Panc1 (cell line): ENCODE measurements at regions not wholly inside any gene's neighbourhood (a gene's known extent, or its start where the extent isn't known, plus 50 kb on each side); places are given as distances from the start of the nearest gene placed in this dataset.

ENCODE experiments used
- ATAC-seq: fragments of 200-7000 bp; cut with Tn5 transposase; 2 replicates; pipeline ENCODE4 v1.9.1; 2020; ENCODE audit warnings: mild to moderate bottlenecking, moderate library complexity
- BruUV-seq: library from RNA; stranded (reverse); fragments of 400-500 nt; replicated peaks from 2 replicates; lab custom pipeline; 2021; lab: Mats Ljungman, UMichigan
- CTCF ChIA-PET: fragments of 300-600 bp; sonication (Branson Sonifier 250); formaldehyde crosslinking; loops from one replicate; lab custom pipeline; 2022; ENCODE audit warnings: antibody characterized with exemption; lab: Charles Lee
- POLR2A ChIA-PET: fragments of 300-600 bp; sonication (Branson Sonifier 250); formaldehyde crosslinking; loops from one replicate; lab custom pipeline; 2022; ENCODE audit warnings: antibody characterized with exemption; lab: Charles Lee
- DNase-seq: peaks from one replicate; pipeline ENCODE4 v3.0.0-alpha.2; 2010; ENCODE audit warnings: low read depth, low spot score
- H3K27ac ChIP-seq: 2 replicates; pipeline ENCODE4 v1.5.1; 2011; ENCODE audit warnings: mild to moderate bottlenecking, low read length, inconsistent platforms
- H3K27me3 ChIP-seq: fragments of 200-500 bp; sonication (Bioruptor generic); 2 replicates; pipeline ENCODE4 v1.6.0; 2014; ENCODE audit warnings: low read length, inconsistent platforms; ENCODE audit not compliant: control insufficient read depth, insufficient read depth
- H3K36me3 ChIP-seq: fragments of 200-500 bp; sonication (Bioruptor generic); 2 replicates; pipeline ENCODE4 v1.5.1; 2014; ENCODE audit warnings: inconsistent platforms, mild to moderate bottlenecking, low read length, moderate library complexity; ENCODE audit not compliant: control insufficient read depth, insufficient read depth
- H3K4me1 ChIP-seq: 2 replicates; pipeline ENCODE4 v1.5.1; 2011; ENCODE audit warnings: inconsistent platforms, mild to moderate bottlenecking, low read length, moderate library complexity; ENCODE audit not compliant: control insufficient read depth, insufficient read depth
- H3K4me3 ChIP-seq, 2 experiments: 2 replicates each; pipeline ENCODE4 v1.5.1; 2011 to 2012; ENCODE audit warnings: low read depth in 2 of 2, low read length in 2 of 2, mild to moderate bottlenecking in 2 of 2, inconsistent platforms in 1 of 2, moderate library complexity in 1 of 2
- H3K9me3 ChIP-seq: fragments of 200-500 bp; sonication (Bioruptor generic); 2 replicates; pipeline ENCODE4 v1.5.1; 2014; ENCODE audit warnings: low read depth, mild to moderate bottlenecking, inconsistent platforms, low read length, moderate library complexity; ENCODE audit not compliant: control insufficient read depth, insufficient read depth
- POLR2AphosphoS5 ChIP-seq: IDR thresholded peaks from 2 replicates; pipeline ENCODE4 v1.6.1; 2012; ENCODE audit warnings: mild to moderate bottlenecking, low read depth, low read length, moderate library complexity
- SIN3A ChIP-seq: IDR thresholded peaks from 2 replicates; pipeline ENCODE4 v1.6.1; 2012; ENCODE audit warnings: low read depth, mild to moderate bottlenecking, low read length, moderate library complexity, borderline replicate concordance; ENCODE audit not compliant: insufficient read depth
- TCF7L2 ChIP-seq: IDR thresholded peaks from 2 replicates; pipeline ENCODE4 v1.6.1; 2011; ENCODE audit warnings: mild to moderate bottlenecking, low read depth, low read length, inconsistent platforms
- in situ Hi-C: cut with HindIII; loops from 2 replicates; pipeline ENCODE4 v1.10.0; 2016; ENCODE audit warnings: low sequenced_read_pairs, low pct_unique_long_range_greater_than_20kb
- intact Hi-C: fragments of 100-400 bp; cut with micrococcal nuclease; formaldehyde crosslinking; loops from one replicate; pipeline ENCODE4 v1.10.0; 2022; ENCODE audit not compliant: unreplicated experiment
- TF ChIP-seq, protein P1 (sequence below), 2 experiments: IDR thresholded peaks; 2 replicates each; pipeline ENCODE4 v1.6.1; 2011 to 2012; ENCODE audit warnings: low read depth in 2 of 2, control low read depth in 1 of 2, low read length in 1 of 2, mild to moderate bottlenecking in 1 of 2, moderate library complexity in 1 of 2; ENCODE audit not compliant: insufficient read depth in 1 of 2
- TF ChIP-seq, protein P2 (sequence below): fragments of 450-650 bp; IDR thresholded peaks from 2 replicates; pipeline ENCODE4 v1.5.1; 2017; ENCODE audit warnings: mild to moderate bottlenecking

DNA sequence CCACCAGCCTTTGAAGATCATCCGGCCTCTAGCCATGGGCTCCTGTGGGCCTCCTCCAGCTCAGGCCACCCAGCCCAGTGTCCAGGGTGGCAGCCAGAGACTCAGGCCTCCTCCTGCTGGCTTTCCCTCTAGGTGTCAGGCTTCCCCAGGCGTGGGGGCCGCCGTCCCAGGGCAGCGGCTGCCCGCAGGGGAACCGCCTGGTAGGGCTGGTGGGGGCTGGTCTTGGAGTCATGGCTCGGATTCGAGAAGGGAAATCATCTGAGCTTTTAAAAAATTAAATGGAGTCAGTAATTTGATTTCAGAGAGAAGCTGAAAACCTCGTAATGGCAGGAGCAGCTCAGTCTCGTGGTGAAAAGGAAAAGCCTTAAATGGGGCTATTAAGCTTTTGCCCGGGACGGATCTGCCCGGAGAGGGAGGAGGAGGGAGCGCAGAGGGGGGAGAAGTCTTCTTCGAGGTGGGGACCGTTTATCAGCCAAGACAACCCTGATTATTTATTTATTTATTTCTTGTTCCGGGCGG, 66.4 kb upstream of the TARDBP start:
- no peak overlapping the region for H3K27ac ChIP-seq
- in situ Hi-C loops (no loop called here), intact Hi-C loops (no loop called here)
- CTCF ChIA-PET = no interaction called here
- ATAC-seq (no peak), DNase-seq (no peak)
- H3K4me1 ChIP-seq = peaks cover 4% of the 10 kb centered on the region; the same call in 1 of the 2 replicates
- TF ChIP-seq SIN3A (no peak), TCF7L2 (no peak), POLR2AphosphoS5 (no peak)
- TF ChIP-seq, protein P1, sequence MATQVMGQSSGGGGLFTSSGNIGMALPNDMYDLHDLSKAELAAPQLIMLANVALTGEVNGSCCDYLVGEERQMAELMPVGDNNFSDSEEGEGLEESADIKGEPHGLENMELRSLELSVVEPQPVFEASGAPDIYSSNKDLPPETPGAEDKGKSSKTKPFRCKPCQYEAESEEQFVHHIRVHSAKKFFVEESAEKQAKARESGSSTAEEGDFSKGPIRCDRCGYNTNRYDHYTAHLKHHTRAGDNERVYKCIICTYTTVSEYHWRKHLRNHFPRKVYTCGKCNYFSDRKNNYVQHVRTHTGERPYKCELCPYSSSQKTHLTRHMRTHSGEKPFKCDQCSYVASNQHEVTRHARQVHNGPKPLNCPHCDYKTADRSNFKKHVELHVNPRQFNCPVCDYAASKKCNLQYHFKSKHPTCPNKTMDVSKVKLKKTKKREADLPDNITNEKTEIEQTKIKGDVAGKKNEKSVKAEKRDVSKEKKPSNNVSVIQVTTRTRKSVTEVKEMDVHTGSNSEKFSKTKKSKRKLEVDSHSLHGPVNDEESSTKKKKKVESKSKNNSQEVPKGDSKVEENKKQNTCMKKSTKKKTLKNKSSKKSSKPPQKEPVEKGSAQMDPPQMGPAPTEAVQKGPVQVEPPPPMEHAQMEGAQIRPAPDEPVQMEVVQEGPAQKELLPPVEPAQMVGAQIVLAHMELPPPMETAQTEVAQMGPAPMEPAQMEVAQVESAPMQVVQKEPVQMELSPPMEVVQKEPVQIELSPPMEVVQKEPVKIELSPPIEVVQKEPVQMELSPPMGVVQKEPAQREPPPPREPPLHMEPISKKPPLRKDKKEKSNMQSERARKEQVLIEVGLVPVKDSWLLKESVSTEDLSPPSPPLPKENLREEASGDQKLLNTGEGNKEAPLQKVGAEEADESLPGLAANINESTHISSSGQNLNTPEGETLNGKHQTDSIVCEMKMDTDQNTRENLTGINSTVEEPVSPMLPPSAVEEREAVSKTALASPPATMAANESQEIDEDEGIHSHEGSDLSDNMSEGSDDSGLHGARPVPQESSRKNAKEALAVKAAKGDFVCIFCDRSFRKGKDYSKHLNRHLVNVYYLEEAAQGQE (IDR thresholded peaks at IDR 0.05; ENCODE audit: insufficient read depth in 1 of 2, low read depth in 2 of 2, low read length in 1 of 2) = no peak
- TF ChIP-seq, protein P2, sequence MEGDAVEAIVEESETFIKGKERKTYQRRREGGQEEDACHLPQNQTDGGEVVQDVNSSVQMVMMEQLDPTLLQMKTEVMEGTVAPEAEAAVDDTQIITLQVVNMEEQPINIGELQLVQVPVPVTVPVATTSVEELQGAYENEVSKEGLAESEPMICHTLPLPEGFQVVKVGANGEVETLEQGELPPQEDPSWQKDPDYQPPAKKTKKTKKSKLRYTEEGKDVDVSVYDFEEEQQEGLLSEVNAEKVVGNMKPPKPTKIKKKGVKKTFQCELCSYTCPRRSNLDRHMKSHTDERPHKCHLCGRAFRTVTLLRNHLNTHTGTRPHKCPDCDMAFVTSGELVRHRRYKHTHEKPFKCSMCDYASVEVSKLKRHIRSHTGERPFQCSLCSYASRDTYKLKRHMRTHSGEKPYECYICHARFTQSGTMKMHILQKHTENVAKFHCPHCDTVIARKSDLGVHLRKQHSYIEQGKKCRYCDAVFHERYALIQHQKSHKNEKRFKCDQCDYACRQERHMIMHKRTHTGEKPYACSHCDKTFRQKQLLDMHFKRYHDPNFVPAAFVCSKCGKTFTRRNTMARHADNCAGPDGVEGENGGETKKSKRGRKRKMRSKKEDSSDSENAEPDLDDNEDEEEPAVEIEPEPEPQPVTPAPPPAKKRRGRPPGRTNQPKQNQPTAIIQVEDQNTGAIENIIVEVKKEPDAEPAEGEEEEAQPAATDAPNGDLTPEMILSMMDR = no peak
- POLR2A ChIA-PET = no interaction called here
- no peaks in the 10 kb centered on the region for H3K9me3 ChIP-seq
- no TSS peak for BruUV-seq
- no peaks in the 10 kb centered on the region for H3K36me3 ChIP-seq
- no peaks in the 10 kb centered on the region for H3K27me3 ChIP-seq
- H3K4me3 ChIP-seq = no peak overlapping the region

DNA sequence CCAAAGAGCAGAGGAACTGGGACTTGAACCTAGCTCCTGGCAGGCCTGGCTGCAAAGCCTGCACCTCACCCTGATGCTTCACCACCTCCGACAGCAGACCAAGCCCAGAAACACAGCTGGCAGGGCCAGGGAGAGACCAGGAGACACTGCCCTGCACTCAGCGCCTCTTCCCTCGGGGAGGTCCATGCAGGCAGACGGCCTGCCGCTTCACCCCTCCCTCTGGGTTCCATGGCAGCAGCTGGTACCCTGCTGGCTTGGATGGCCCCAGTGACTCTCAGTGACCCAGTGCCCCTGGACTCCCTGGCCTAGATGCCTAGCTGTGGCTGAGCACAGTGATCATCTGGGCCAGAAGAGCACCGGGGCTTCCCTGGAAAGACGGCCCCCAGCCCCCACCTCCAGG, 65.3 kb upstream of the TARDBP start:
- BruUV-seq = no TSS peak
- Histone ChIP-seq H3K4me3 (no peak overlapping the region), H3K4me1 (peaks cover 4% of the 10 kb centered on the region; the same call in 1 of the 2 replicates), H3K9me3 (no peaks in the 10 kb centered on the region), H3K36me3 (no peaks in the 10 kb centered on the region), H3K27ac (no peak overlapping the region), H3K27me3 (no peaks in the 10 kb centered on the region)
- CTCF ChIA-PET = interaction anchor here (0.6 kb wide), 2 partner anchors 16 to 67 kb away, joined by 4 to 7 read pairs; no protein-coding TSS in a partner anchor
- in situ Hi-C loops = no loop called here
- intact Hi-C loops = no loop called here
- TF ChIP-seq, protein P2 = no peak
- TF ChIP-seq SIN3A = no peak
- ATAC-seq (no peak), DNase-seq (no peak)
- POLR2A ChIA-PET = interaction anchor here (0.6 kb wide), 1 partner anchor 76 kb away, joined by 3 read pairs; no protein-coding TSS in a partner anchor
